GM12878 (cell line): ENCODE measurements at regions not wholly inside any gene's neighbourhood (a gene's known extent, or its start where the extent isn't known, plus 50 kb on each side); places are given as distances from the start of the nearest gene placed in this dataset.

Source experiments
- ATAC-seq: fragments of 200-7000 bp; cut with Tn5 transposase; 3 replicates; pipeline ENCODE4 v1.9.1; 2020; ENCODE audit warnings: mild to moderate bottlenecking, moderate library complexity
- BruUV-seq: library from RNA; stranded (reverse); fragments of 400-500 nt; replicated peaks from 2 replicates; lab custom pipeline; 2021; lab: Mats Ljungman, UMichigan
- CTCF ChIA-PET: fragments of 300-600 bp; sonication (Branson Sonifier 250); formaldehyde crosslinking; extraction: SDS; loops from one replicate; lab custom pipeline; 2021; ENCODE audit warnings: inconsistent platforms; lab: Yijun Ruan, JAX
- POLR2A ChIA-PET: fragments of 350-600 bp; formaldehyde crosslinking; extraction: SDS; loops from one replicate; lab custom pipeline; 2021; ENCODE audit warnings: inconsistent platforms; lab: Charles Lee
- RAD21 ChIA-PET: fragments of 300-600 bp; sonication (Branson Sonifier 250); formaldehyde crosslinking; loops from one replicate; lab custom pipeline; 2023; ENCODE audit warnings: antibody characterized with exemption; ENCODE audit not compliant: unreplicated experiment; lab: Charles Lee
- SMC1A ChIA-PET: fragments of 300-600 bp; sonication (Branson Sonifier 250); formaldehyde crosslinking; loops from one replicate; lab custom pipeline; 2023; ENCODE audit not compliant: unreplicated experiment, uncharacterized antibody; lab: Charles Lee
- DNase-seq: peaks from one replicate; pipeline ENCODE4 v3.0.0-alpha.2; 2011; ENCODE audit warnings: low read depth, low spot score
- FAIRE-seq: peaks from 3 replicates; lab custom pipeline; 2011; peaks lifted over from hg19 to GRCh38; lab: Jason Lieb, UNC
- H2AFZ ChIP-seq: 2 replicates; pipeline ENCODE4 v1.6.0; 2011; ENCODE audit warnings: low read depth, low read length, control low read depth; ENCODE audit not compliant: control insufficient read depth
- H3K27ac ChIP-seq: 2 replicates; pipeline ENCODE4 v1.5.1; 2011; ENCODE audit warnings: control low read depth; ENCODE audit not compliant: control insufficient read depth, insufficient read depth
- H3K27me3 ChIP-seq, 2 experiments: replicated peaks in 1 of 2; 2 replicates each; pipeline versions ENCODE4 v1.6.0 to v1.6.1; 2011; ENCODE audit warnings: low read length in 1 of 2; ENCODE audit not compliant: control insufficient read depth in 2 of 2, insufficient read depth in 2 of 2
- H3K36me3 ChIP-seq, 2 experiments: 2 replicates each; pipeline ENCODE4 v1.5.1; 2011; ENCODE audit warnings: low read length in 1 of 2; ENCODE audit not compliant: control insufficient read depth in 2 of 2, insufficient read depth in 2 of 2
- H3K4me1 ChIP-seq: 2 replicates; pipeline ENCODE4 v1.6.1; 2011; ENCODE audit warnings: mild to moderate bottlenecking, low read length, moderate library complexity, mixed read lengths; ENCODE audit not compliant: control insufficient read depth, insufficient read depth
- H3K4me2 ChIP-seq: 2 replicates; pipeline ENCODE4 v1.6.0; 2011; ENCODE audit warnings: control low read depth; ENCODE audit not compliant: control insufficient read depth, insufficient read depth
- H3K4me3 ChIP-seq: fragments of 200-600 bp; sonication (generic); 2 replicates; pipeline ENCODE4 v1.5.1; 2016
- H3K79me2 ChIP-seq: 2 replicates; pipeline ENCODE4 v1.6.0; 2011; ENCODE audit warnings: low read length; ENCODE audit not compliant: control insufficient read depth, insufficient read depth
- H3K9ac ChIP-seq: 2 replicates; pipeline ENCODE4 v1.8.0; 2011; ENCODE audit warnings: low read length, control low read depth, mixed read lengths; ENCODE audit not compliant: control insufficient read depth, insufficient read depth
- H3K9me3 ChIP-seq: replicated peaks from 3 replicates; pipeline ENCODE4 v1.5.1; 2011; ENCODE audit warnings: mild to moderate bottlenecking, low read length; ENCODE audit not compliant: control insufficient read depth, insufficient read depth
- H4K20me1 ChIP-seq: 2 replicates; pipeline ENCODE4 v1.6.0; 2011; ENCODE audit not compliant: control insufficient read depth, insufficient read depth
- BACH1 ChIP-seq: fragments of 450-650 bp; IDR thresholded peaks from 2 replicates; pipeline ENCODE4 v1.6.1; 2017; ENCODE audit warnings: mild to moderate bottlenecking, borderline replicate concordance
- CBFB ChIP-seq: IDR thresholded peaks from 2 replicates; pipeline ENCODE4 v1.6.1; 2016; ENCODE audit warnings: antibody characterized with exemption, low read depth
- CTCF ChIP-seq, 3 experiments: IDR thresholded peaks in 2 of 3; conservative IDR thresholded peaks in 1 of 3; 2 replicates each; pipeline ENCODE4 v1.5.1; 2011; ENCODE audit warnings: low read depth in 3 of 3, low read length in 3 of 3, mild to moderate bottlenecking in 3 of 3, control low read depth in 2 of 3, moderate library complexity in 2 of 3, inconsistent platforms in 1 of 3, mixed read lengths in 1 of 3; ENCODE audit not compliant: control insufficient read depth in 2 of 3, insufficient read depth in 1 of 3; ENCODE audit errors: extremely low read depth in 1 of 3
- DPF2 ChIP-seq: fragments of 450-650 bp; IDR thresholded peaks from 2 replicates; pipeline ENCODE4 v1.6.1; 2017; ENCODE audit warnings: mild to moderate bottlenecking
- E2F4 ChIP-seq: IDR thresholded peaks from 2 replicates; pipeline ENCODE4 v1.6.1; 2012; ENCODE audit warnings: low read depth, low read length, improper control_type of control experiment
- EZH2 ChIP-seq: IDR thresholded peaks from 2 replicates; pipeline ENCODE4 v1.6.1; 2012; ENCODE audit warnings: low read depth, mild to moderate bottlenecking, control low read depth, inconsistent platforms, low read length, borderline replicate concordance; ENCODE audit not compliant: control insufficient read depth
- FOS ChIP-seq: IDR thresholded peaks from 3 replicates; pipeline ENCODE4 v1.6.1; 2011; ENCODE audit warnings: borderline replicate concordance; ENCODE audit not compliant: insufficient read length; ENCODE audit errors: extremely low read depth
- IKZF1 ChIP-seq: fragments of 450-650 bp; conservative IDR thresholded peaks from 2 replicates; pipeline ENCODE4 v1.6.1; 2017; ENCODE audit warnings: antibody characterized with exemption, mild to moderate bottlenecking
- IRF3 ChIP-seq: fragments of 450-650 bp; IDR thresholded peaks from 2 replicates; pipeline ENCODE4 v1.6.1; 2014; ENCODE audit warnings: mild to moderate bottlenecking
- MLLT1 ChIP-seq: fragments of 450-650 bp; IDR thresholded peaks from 2 replicates; pipeline ENCODE4 v1.6.1; 2016; ENCODE audit warnings: mild to moderate bottlenecking
- NR2C1 ChIP-seq: fragments of 450-650 bp; IDR thresholded peaks from 2 replicates; pipeline ENCODE4 v1.6.1; 2017; ENCODE audit warnings: antibody characterized with exemption, mild to moderate bottlenecking, moderate library complexity
- REST ChIP-seq: IDR thresholded peaks from 2 replicates; pipeline ENCODE4 v1.6.1; 2012; ENCODE audit warnings: mild to moderate bottlenecking, low read depth, low read length
- SRF ChIP-seq, 2 experiments: IDR thresholded peaks; 2 replicates each; pipeline ENCODE4 v1.6.1; 2011; ENCODE audit warnings: low read depth in 2 of 2, low read length in 2 of 2, mild to moderate bottlenecking in 1 of 2, moderate library complexity in 1 of 2
- SUZ12 ChIP-seq: fragments of 200-600 bp; sonication (generic); IDR thresholded peaks from one replicate; pipeline ENCODE4 v1.6.1; 2018; ENCODE audit warnings: antibody characterized with exemption, mild to moderate bottlenecking; ENCODE audit not compliant: unreplicated experiment
- in situ Hi-C: fragments of 300-500 bp; cut with MboI; formaldehyde crosslinking; loops from 9 replicates; pipeline ENCODE4 v1.14.3; 2018; ENCODE audit warnings: mixed read lengths
- intact Hi-C: fragments of 100-400 bp; cut with micrococcal nuclease; formaldehyde crosslinking; loops from one replicate; pipeline ENCODE4 v1.14.2; 2022; ENCODE audit not compliant: unreplicated experiment

GRCh38 chr4:134879019-134879418 lies 677.4 kb upstream of the PABPC4L start (continued):
- TF ChIP-seq IRF3 = no peak

- Histone ChIP-seq H3K4me3 (no peak overlapping the region), H3K36me3 (no peaks in the 10 kb centered on the region), H3K27me3 (no peaks in the 10 kb centered on the region), H3K9ac (no peak overlapping the region), H4K20me1 (no peaks in the 10 kb centered on the region), H3K4me2 (no peak overlapping the region), H3K4me1 (no peaks in the 10 kb centered on the region), H3K9me3 (no peaks in the 10 kb centered on the region), H3K79me2 (no peaks in the 10 kb centered on the region), H3K27ac (no peak overlapping the region), H2AFZ (no peak overlapping the region)
- SMC1A ChIA-PET = no interaction called here
- BruUV-seq = no TSS peak
- CTCF ChIA-PET = no interaction called here
- in situ Hi-C loops = no loop called here
- intact Hi-C loops = no loop called here
- RAD21 ChIA-PET = no interaction called here
- DNase-seq (no peak), ATAC-seq (no peak), FAIRE-seq (no peak)
- POLR2A ChIA-PET = no interaction called here
- no peak for TF ChIP-seq SRF (IDR thresholded peaks at IDR 0.05; ENCODE audit: low read depth in 2 of 2, low read length in 2 of 2)
- TF ChIP-seq IKZF1 = no peak
- TF ChIP-seq DPF2 = no peak
- TF ChIP-seq E2F4 = no peak
- no peak for TF ChIP-seq MLLT1
- no peak for TF ChIP-seq BACH1
- no peak for TF ChIP-seq SUZ12
- TF ChIP-seq CTCF (IDR thresholded peaks at IDR 0.05 in 2 of 3, conservative IDR thresholded peaks at IDR 0.05 in 1 of 3; ENCODE audit: control insufficient read depth in 2 of 3, extremely low read depth in 1 of 3, insufficient read depth in 1 of 3, low read depth in 3 of 3, low read length in 3 of 3) = no peak
- no peak for TF ChIP-seq CBFB
- no peak for TF ChIP-seq NR2C1
- no peak for TF ChIP-seq EZH2
- no peak for TF ChIP-seq REST
- no peak for TF ChIP-seq FOS
Measured at GRCh38 chr4:134867027-134867426, 665.4 kb upstream of the PABPC4L start.
